Activated CD4-positive, alpha-beta T cell treated with anti-CD3 and anti-CD28 coated beads for 48 hours (primary cell): ENCODE measurements at regions not wholly inside any gene's neighbourhood (a gene's known extent, or its start where the extent isn't known, plus 50 kb on each side); places are given as distances from the start of the nearest gene placed in this dataset.
"Not testable (repeated sequence)": the region's sequence is repeated elsewhere in the genome, so short reads cannot be mapped to it uniquely, and the experiment has no call there.

Source experiments
- DNase-seq: peaks from one replicate; pipeline ENCODE4 v3.0.0-alpha.2; 2020

GRCh38 chr2:192634557-192634956 is 439.8 kb upstream of the TMEFF2 start:
- DNase-seq, result no peak

- DNase-seq, result no peak
Measured at GRCh38 chr2:192628017-192628416, 433.3 kb upstream of the TMEFF2 start.

GRCh38 chr2:192615105-192615504 is 420.4 kb upstream of the TMEFF2 start:
- DNase-seq, result no peak

GRCh38 chr2:192604295-192604694 is 409.6 kb upstream of the TMEFF2 start:
- no peak for DNase-seq

- DNase-seq, result not testable (repeated sequence)
Measured at GRCh38 chr2:192598649-192599048, 403.9 kb upstream of the TMEFF2 start.

GRCh38 chr2:192593561-192593960 is 398.8 kb upstream of the TMEFF2 start:
- DNase-seq, result no peak

- no peak for DNase-seq
Measured at GRCh38 chr2:192591617-192592016, 396.9 kb upstream of the TMEFF2 start.

- DNase-seq, result no peak
Measured at GRCh38 chr2:192585418-192585817, 390.7 kb upstream of the TMEFF2 start.

- DNase-seq, result no peak
Measured at GRCh38 chr2:192584976-192585375, 390.2 kb upstream of the TMEFF2 start.

- no peak for DNase-seq
Measured at GRCh38 chr2:192579965-192580700, 385.4 kb upstream of the TMEFF2 start.

- no peak for DNase-seq
Measured at GRCh38 chr2:192578780-192579179, 384.0 kb upstream of the TMEFF2 start.

GRCh38 chr2:192577706-192578105 is 383.0 kb upstream of the TMEFF2 start:
- no peak for DNase-seq

- DNase-seq, result no peak
Measured at GRCh38 chr2:192574552-192574951, 379.8 kb upstream of the TMEFF2 start.

GRCh38 chr2:192571636-192572035 is 376.9 kb upstream of the TMEFF2 start:
- no peak for DNase-seq

- DNase-seq, result no peak
Measured at GRCh38 chr2:192570788-192571187, 376.1 kb upstream of the TMEFF2 start.

- DNase-seq, result no peak
Measured at GRCh38 chr2:192566863-192567262, 372.1 kb upstream of the TMEFF2 start.

GRCh38 chr2:192560326-192560725 is 365.6 kb upstream of the TMEFF2 start:
- DNase-seq, result no peak

GRCh38 chr2:192559587-192559986 is 364.9 kb upstream of the TMEFF2 start:
- no peak for DNase-seq

GRCh38 chr2:192558637-192559036 is 363.9 kb upstream of the TMEFF2 start:
- DNase-seq, result no peak

- no peak for DNase-seq
Measured at GRCh38 chr2:192555740-192556139, 361.0 kb upstream of the TMEFF2 start.

GRCh38 chr2:192551760-192552159 is 357.0 kb upstream of the TMEFF2 start:
- no peak for DNase-seq

GRCh38 chr2:192546565-192546964 is 351.8 kb upstream of the TMEFF2 start:
- no peak for DNase-seq

- no peak for DNase-seq
Measured at GRCh38 chr2:192544371-192544955, 349.7 kb upstream of the TMEFF2 start.

GRCh38 chr2:192542148-192543066 is 347.7 kb upstream of the TMEFF2 start:
- DNase-seq, result not testable (repeated sequence)
